DMS53 (cell line): ENCODE measurements at regions not wholly inside any gene's neighbourhood (a gene's known extent, or its start where the extent isn't known, plus 50 kb on each side); places are given as distances from the start of the nearest gene placed in this dataset.

Experiments
- DNase-seq: peaks from one replicate; lab custom pipeline; 2025; lab: John Stamatoyannopoulos, UW

- peak; percentile 67 for DNase-seq
These were observed 49.7 kb upstream of the BHLHE23 start for GRCh38 chr20:63056236-63057170.
